ENCODE measurements at regions not wholly inside any gene's neighbourhood (a gene's known extent, or its start where the extent isn't known, plus 50 kb on each side); places are given as distances from the start of the nearest gene placed in this dataset.

GRCh38 chr7:1368682-1369571 is 90.3 kb downstream of the MICALL2 start:
- Histone ChIP-seq H3K4me3 (no peak overlapping the region), H3K27ac (no peak overlapping the region), H3K36me3 (no peaks in the 10 kb centered on the region), H3K27me3 (peaks cover 33 to 93% (median 50%) of the 10 kb centered on the region in 9 donors), H3K4me1 (peaks cover 0 to 10% (median 0%) of the 10 kb centered on the region in 12 donors), H3K9me3 (peaks cover 0 to 9% (median 0%) of the 10 kb centered on the region in 12 donors)
- TF ChIP-seq, protein P1, sequence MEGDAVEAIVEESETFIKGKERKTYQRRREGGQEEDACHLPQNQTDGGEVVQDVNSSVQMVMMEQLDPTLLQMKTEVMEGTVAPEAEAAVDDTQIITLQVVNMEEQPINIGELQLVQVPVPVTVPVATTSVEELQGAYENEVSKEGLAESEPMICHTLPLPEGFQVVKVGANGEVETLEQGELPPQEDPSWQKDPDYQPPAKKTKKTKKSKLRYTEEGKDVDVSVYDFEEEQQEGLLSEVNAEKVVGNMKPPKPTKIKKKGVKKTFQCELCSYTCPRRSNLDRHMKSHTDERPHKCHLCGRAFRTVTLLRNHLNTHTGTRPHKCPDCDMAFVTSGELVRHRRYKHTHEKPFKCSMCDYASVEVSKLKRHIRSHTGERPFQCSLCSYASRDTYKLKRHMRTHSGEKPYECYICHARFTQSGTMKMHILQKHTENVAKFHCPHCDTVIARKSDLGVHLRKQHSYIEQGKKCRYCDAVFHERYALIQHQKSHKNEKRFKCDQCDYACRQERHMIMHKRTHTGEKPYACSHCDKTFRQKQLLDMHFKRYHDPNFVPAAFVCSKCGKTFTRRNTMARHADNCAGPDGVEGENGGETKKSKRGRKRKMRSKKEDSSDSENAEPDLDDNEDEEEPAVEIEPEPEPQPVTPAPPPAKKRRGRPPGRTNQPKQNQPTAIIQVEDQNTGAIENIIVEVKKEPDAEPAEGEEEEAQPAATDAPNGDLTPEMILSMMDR (IDR thresholded peaks at IDR 0.05): no peak
- TF ChIP-seq POLR2A (IDR thresholded peaks at IDR 0.05): no peak
- intact Hi-C loops (cut with DNase I): no loop called here
- ATAC-seq: no peak
- DNase-seq: peak in 2 of 5 donors; percentile 20 to 53
- WGBS, 4 donors: 1 to 6% (median 3%) methylated on average over 53 to 74 of the region's 74 CpGs

GRCh38 chr7:1369916-1370657 is 89.2 kb downstream of the MICALL2 start:
- 16 to 20% (median 19%) methylated on average over 14 of the region's 14 CpGs for WGBS, 4 donors
- Histone ChIP-seq H3K9me3 (peaks cover 0 to 9% (median 0%) of the 10 kb centered on the region in 12 donors), H3K36me3 (no peaks in the 10 kb centered on the region), H3K4me3 (no peak overlapping the region), H3K4me1 (peaks cover 0 to 10% (median 0%) of the 10 kb centered on the region in 12 donors), H3K27me3 (peaks cover 33 to 85% (median 48%) of the 10 kb centered on the region in 9 donors), H3K27ac (no peak overlapping the region)
- peak in 2 of 5 donors; percentile 12 to 30 for DNase-seq
- intact Hi-C loops (cut with DNase I): no loop called here
- peak in 1 of 4 donors; percentile 17 for ATAC-seq
- TF ChIP-seq, protein P1 (IDR thresholded peaks at IDR 0.05): no peak
- no peak for TF ChIP-seq POLR2A (IDR thresholded peaks at IDR 0.05)

DNA sequence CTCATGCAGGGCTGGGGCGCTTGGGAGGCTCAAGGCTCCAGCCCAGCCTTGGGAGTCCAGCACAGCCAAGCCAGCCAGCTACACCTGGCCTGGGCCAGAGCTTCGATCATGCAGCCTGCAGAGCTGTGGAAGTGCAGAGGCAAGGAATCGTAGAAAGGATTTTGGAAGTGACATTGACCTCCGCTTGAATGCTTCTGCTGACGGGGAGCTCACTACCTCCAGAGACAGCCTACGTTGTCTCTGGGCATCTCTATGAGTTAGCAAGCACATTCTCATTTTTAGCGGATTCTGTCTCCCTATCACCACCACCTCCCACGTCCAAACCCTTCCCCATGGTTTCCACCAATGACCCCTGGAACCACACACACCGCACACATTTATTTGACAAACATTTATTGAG is 88.5 kb downstream of the MICALL2 start:
- DNase-seq: peak in 1 of 5 donors; percentile 44
- H3K27me3 ChIP-seq: peaks cover 33 to 85% (median 54%) of the 10 kb centered on the region in 9 donors

More for the DNA sequence above, 88.5 kb downstream of the MICALL2 start:
- Histone ChIP-seq H3K27ac (no peak overlapping the region), H3K4me1 (peaks cover 0 to 10% (median 0%) of the 10 kb centered on the region in 12 donors), H3K36me3 (no peaks in the 10 kb centered on the region), H3K4me3 (no peak overlapping the region), H3K9me3 (peaks cover 0 to 3% (median 0%) of the 10 kb centered on the region in 12 donors)
- WGBS, 4 donors: 77 to 90% (median 80%) methylated on average over 8 to 9 of the region's 9 CpGs
- intact Hi-C loops (cut with DNase I): no loop called here
- TF ChIP-seq, protein P1 (IDR thresholded peaks at IDR 0.05): no peak
- no peak for TF ChIP-seq POLR2A (IDR thresholded peaks at IDR 0.05)
- no peak for ATAC-seq

Measured in heart left ventricle (tissue), 16 donors.